ENCODE measurements at regions not wholly inside any gene's neighbourhood (a gene's known extent, or its start where the extent isn't known, plus 50 kb on each side); places are given as distances from the start of the nearest gene placed in this dataset.

DNA sequence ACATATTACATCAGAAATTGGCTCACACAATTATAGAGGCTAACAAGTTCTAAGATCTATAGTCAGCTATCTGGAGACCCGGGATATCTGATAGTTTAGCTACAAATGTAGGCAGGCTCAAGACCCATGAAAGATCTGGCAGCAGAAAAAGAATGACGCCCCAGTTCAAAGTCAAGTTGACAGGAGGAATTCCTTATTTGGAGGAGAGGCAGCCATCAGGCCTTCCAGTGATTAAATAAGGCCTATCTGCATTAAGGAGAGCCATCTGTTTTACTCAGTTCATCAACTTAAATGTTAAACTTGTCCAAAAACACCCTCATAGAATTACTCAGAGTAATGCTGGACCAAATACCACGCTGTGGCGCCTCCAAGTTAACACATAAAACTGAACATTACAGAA is 1402.6 kb downstream of the FAM181B start:
- Histone ChIP-seq H3K4me1 (ENCODE audit: insufficient read depth, low read length) (no peaks in the 10 kb centered on the region), H3K79me2 (ENCODE audit: insufficient read depth, low read length) (no peaks in the 10 kb centered on the region), H3K27me3 (ENCODE audit: control insufficient read depth in 1 of 2, insufficient read depth in 2 of 2, low read length in 2 of 2) (no peaks in the 10 kb centered on the region), H3K4me3 (replicated peaks in 1 of 3; ENCODE audit: insufficient read depth in 1 of 3, low read depth in 2 of 3, low read length in 3 of 3) (no peak overlapping the region), H2AFZ (ENCODE audit: low read length) (no peak overlapping the region), H3K36me3 (replicated peaks in 1 of 2; ENCODE audit: control insufficient read depth in 1 of 2, insufficient read depth in 2 of 2, low read length in 2 of 2) (no peaks in the 10 kb centered on the region), H3K9ac (ENCODE audit: insufficient read depth, low read depth, low read length) (no peak overlapping the region), H3K27ac (ENCODE audit: extremely low read length, insufficient read depth, low read length) (no peak overlapping the region), H4K20me1 (ENCODE audit: insufficient read depth, low read length) (no peaks in the 10 kb centered on the region), H3K4me2 (ENCODE audit: low read depth, low read length) (no peak overlapping the region), H3K9me3 (ENCODE audit: low read length) (no peaks in the 10 kb centered on the region)
- 12% methylated on average over 4 of the region's 4 CpGs for WGBS (ENCODE audit: low lambda C conversion rate)
- no TSS peak for BruUV-seq (replicated peaks)
- DNase-seq (ENCODE audit: low spot score) (no peak), FAIRE-seq (no peak), ATAC-seq (no peak)
- intact Hi-C loops (cut with micrococcal nuclease; ENCODE audit: unreplicated experiment) (no loop called here), in situ Hi-C loops (cut with HindIII; ENCODE audit: extremely low pct_ligation_motif_present, low pct_unique_long_range_greater_than_20kb) (no loop called here)
- POLR2A ChIA-PET: no interaction called here
- CTCF ChIA-PET (ENCODE audit: low intra/inter-chr PET ratio, low total read pairs): no interaction called here
- TF ChIP-seq SRSF1 (optimal IDR thresholded peaks at IDR 0.05; ENCODE audit: low read depth, low read length) (no peak), CHD2 (IDR thresholded peaks at IDR 0.05; ENCODE audit: low read depth, low read length) (no peak)

DNA sequence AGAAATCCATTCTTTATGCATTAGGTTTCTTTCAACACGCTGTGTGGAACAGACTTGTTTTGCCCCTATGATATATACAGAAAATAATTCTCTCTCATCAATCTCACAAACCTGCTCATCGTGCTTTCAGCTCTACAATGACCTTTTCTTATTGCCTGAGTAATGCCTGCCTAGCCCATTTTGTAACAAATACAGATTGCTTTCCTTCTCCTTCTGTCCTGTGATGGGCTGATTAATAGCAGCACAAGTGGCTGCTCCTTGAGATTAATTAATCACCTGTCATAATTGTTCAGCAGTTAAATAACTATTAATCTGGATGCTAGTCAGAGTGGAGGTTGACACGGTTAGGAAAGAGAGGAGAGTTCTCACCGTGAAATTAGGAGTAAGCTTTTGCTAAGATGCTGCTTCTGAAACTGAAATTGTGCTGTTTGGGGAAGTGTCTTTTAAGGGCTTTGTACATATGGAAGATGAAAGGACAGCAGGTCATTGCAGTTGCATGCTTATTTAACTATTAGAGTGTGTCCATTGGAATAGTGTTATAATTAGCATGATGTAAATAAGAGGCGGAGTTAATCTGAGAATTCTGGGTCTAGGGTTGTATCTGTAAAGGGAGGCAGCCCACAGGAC is 1430.5 kb downstream of the FAM181B start:
- Histone ChIP-seq H2AFZ (ENCODE audit: low read length) (no peak overlapping the region), H4K20me1 (ENCODE audit: insufficient read depth, low read length) (no peaks in the 10 kb centered on the region), H3K9ac (ENCODE audit: insufficient read depth, low read depth, low read length) (no peak overlapping the region), H3K36me3 (replicated peaks in 1 of 2; ENCODE audit: control insufficient read depth in 1 of 2, insufficient read depth in 2 of 2, low read length in 2 of 2) (no peaks in the 10 kb centered on the region), H3K4me2 (ENCODE audit: low read depth, low read length) (no peak overlapping the region), H3K27me3 (ENCODE audit: control insufficient read depth in 1 of 2, insufficient read depth in 2 of 2, low read length in 2 of 2) (no peaks in the 10 kb centered on the region), H3K4me1 (ENCODE audit: insufficient read depth, low read length) (no peaks in the 10 kb centered on the region), H3K9me3 (ENCODE audit: low read length) (no peaks in the 10 kb centered on the region), H3K27ac (ENCODE audit: extremely low read length, insufficient read depth, low read length) (no peak overlapping the region), H3K79me2 (ENCODE audit: insufficient read depth, low read length) (no peaks in the 10 kb centered on the region), H3K4me3 (replicated peaks in 1 of 3; ENCODE audit: insufficient read depth in 1 of 3, low read depth in 2 of 3, low read length in 3 of 3) (no peak overlapping the region)
- TF ChIP-seq, protein P1, sequence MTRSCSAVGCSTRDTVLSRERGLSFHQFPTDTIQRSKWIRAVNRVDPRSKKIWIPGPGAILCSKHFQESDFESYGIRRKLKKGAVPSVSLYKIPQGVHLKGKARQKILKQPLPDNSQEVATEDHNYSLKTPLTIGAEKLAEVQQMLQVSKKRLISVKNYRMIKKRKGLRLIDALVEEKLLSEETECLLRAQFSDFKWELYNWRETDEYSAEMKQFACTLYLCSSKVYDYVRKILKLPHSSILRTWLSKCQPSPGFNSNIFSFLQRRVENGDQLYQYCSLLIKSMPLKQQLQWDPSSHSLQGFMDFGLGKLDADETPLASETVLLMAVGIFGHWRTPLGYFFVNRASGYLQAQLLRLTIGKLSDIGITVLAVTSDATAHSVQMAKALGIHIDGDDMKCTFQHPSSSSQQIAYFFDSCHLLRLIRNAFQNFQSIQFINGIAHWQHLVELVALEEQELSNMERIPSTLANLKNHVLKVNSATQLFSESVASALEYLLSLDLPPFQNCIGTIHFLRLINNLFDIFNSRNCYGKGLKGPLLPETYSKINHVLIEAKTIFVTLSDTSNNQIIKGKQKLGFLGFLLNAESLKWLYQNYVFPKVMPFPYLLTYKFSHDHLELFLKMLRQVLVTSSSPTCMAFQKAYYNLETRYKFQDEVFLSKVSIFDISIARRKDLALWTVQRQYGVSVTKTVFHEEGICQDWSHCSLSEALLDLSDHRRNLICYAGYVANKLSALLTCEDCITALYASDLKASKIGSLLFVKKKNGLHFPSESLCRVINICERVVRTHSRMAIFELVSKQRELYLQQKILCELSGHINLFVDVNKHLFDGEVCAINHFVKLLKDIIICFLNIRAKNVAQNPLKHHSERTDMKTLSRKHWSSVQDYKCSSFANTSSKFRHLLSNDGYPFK (CRISPR knock-in tag; IDR thresholded peaks at IDR 0.05; ENCODE audit: borderline replicate concordance): no peak
- TF ChIP-seq SP140L (CRISPR knock-in tag; IDR thresholded peaks at IDR 0.05; ENCODE audit: borderline replicate concordance) (no peak), CENPX (CRISPR knock-in tag; IDR thresholded peaks at IDR 0.05) (no peak), BCL6 (CRISPR knock-in tag; IDR thresholded peaks at IDR 0.05) (no peak), ZNF207 (IDR thresholded peaks at IDR 0.05; ENCODE audit: borderline replicate concordance) (no peak), ZMYM2 (CRISPR knock-in tag; IDR thresholded peaks at IDR 0.05) (no peak), NR2F6 (IDR thresholded peaks at IDR 0.05) (no peak), NR2F6 (CRISPR knock-in tag; IDR thresholded peaks at IDR 0.05) (no peak), HOMEZ (CRISPR knock-in tag; IDR thresholded peaks at IDR 0.05; ENCODE audit: low read depth) (no peak)
- TF ChIP-seq, protein P2, sequence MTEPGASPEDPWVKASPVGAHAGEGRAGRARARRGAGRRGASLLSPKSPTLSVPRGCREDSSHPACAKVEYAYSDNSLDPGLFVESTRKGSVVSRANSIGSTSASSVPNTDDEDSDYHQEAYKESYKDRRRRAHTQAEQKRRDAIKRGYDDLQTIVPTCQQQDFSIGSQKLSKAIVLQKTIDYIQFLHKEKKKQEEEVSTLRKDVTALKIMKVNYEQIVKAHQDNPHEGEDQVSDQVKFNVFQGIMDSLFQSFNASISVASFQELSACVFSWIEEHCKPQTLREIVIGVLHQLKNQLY (CRISPR knock-in tag; IDR thresholded peaks at IDR 0.05): no peak
- TF ChIP-seq, protein P3, sequence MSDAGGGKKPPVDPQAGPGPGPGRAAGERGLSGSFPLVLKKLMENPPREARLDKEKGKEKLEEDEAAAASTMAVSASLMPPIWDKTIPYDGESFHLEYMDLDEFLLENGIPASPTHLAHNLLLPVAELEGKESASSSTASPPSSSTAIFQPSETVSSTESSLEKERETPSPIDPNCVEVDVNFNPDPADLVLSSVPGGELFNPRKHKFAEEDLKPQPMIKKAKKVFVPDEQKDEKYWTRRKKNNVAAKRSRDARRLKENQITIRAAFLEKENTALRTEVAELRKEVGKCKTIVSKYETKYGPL (CRISPR knock-in tag; IDR thresholded peaks at IDR 0.05): no peak
- ATAC-seq (no peak), FAIRE-seq (no peak), DNase-seq (ENCODE audit: low spot score) (no peak)
- no TSS peak for BruUV-seq (replicated peaks)
- ChIA-PET POLR2A (no interaction called here), CTCF (ENCODE audit: low intra/inter-chr PET ratio, low total read pairs) (no interaction called here)
- WGBS (ENCODE audit: low lambda C conversion rate): 2% methylated on average over 5 of the region's 5 CpGs
- intact Hi-C loops (cut with micrococcal nuclease; ENCODE audit: unreplicated experiment) (no loop called here), in situ Hi-C loops (cut with HindIII; ENCODE audit: extremely low pct_ligation_motif_present, low pct_unique_long_range_greater_than_20kb) (no loop called here)
